LHCN-M2 (cell line): ENCODE measurements at regions not wholly inside any gene's neighbourhood (a gene's known extent, or its start where the extent isn't known, plus 50 kb on each side); places are given as distances from the start of the nearest gene placed in this dataset.

ENCODE experiments used
- DNase-seq: peaks from one replicate; pipeline ENCODE4 v3.0.0-alpha.2; 2012; ENCODE audit warnings: low read depth

DNA sequence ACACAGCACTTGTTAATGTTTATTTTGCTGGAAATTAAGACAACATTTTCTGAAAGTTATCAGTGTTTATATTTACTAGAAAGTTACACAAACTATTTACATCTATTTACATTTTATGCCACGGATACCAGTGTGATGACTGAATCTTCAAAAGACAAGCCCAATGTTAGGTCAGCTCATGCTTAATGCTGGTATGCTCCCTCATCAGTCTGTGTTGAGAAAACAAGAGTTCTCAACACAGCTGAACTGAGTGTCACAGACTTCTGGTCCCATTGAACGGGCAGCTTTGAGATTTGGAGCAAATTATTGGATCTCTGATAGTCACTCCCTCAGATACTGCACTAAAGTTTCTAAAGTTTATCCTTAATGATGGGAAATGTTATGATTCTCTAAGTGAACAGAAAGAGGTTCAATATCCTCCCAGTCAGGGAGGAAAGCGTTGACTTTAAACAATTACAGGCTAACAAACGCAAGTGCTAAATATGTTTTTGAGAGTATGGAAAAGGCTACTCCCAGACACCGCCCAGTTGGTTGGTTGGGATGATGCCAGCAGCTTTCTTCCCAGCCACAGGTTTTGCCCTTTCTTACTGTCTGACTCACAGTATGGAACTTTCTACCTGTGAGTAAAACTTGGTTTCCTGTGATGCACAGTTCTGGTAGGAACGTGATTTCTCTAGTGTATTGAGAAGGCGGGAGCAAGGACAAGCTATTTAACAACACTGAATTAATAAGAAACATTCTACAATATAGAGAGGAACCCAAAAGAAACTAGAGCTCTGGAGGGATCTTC, 1293.6 kb upstream of the TENM3 start:
- DNase-seq: no peak

- DNase-seq: no peak
Observed at GRCh38 chr4:180950377-180950776, 1292.8 kb upstream of the TENM3 start.

- no peak for DNase-seq
Observed at GRCh38 chr4:180951312-180951711, 1291.9 kb upstream of the TENM3 start.

- no peak for DNase-seq
Observed at GRCh38 chr4:180953572-180953971, 1289.6 kb upstream of the TENM3 start.

GRCh38 chr4:180960743-180961401, 1282.3 kb upstream of the TENM3 start:
- no peak for DNase-seq

GRCh38 chr4:180962268-180962667, 1280.9 kb upstream of the TENM3 start:
- DNase-seq: no peak

DNA sequence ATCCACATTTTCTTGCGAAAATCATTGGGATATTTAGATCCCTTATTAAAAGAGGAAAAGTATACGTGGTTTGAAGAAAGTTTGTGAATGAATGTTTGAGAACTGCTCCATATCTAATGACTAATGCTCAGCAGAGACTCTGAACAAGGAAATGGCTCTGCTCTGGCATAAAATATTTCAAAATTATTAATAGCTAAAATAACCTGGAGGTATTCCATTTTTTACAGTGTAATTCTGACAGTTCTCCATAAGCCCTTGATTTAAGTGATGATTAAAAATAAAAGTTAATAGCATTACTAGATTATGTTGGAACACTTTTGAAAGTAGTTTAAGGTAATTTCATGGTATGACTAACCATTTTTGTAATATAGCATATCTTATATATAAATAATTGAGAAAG, 1276.9 kb upstream of the TENM3 start:
- no peak for DNase-seq

DNA sequence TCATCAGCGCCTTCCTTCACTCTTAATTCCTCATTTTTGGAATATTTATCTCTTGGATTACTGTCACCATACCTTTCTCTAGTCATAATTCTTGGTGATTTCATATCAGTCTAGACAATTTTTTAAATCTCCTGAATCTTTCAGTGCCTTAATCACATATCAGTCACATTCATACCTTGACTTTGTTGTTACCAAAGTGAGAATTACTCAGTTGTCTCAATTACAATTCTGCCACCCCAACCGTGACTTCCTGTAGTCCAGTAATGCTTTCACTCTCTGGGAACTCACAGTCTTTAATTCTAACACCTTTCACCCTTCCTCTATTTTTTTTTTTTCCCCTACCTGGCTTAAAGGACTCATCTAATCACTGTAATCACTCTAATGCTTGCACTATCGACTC, 1275.3 kb upstream of the TENM3 start:
- no peak for DNase-seq

- no peak for DNase-seq
Observed at GRCh38 chr4:180973894-180974293, 1269.3 kb upstream of the TENM3 start.

DNA sequence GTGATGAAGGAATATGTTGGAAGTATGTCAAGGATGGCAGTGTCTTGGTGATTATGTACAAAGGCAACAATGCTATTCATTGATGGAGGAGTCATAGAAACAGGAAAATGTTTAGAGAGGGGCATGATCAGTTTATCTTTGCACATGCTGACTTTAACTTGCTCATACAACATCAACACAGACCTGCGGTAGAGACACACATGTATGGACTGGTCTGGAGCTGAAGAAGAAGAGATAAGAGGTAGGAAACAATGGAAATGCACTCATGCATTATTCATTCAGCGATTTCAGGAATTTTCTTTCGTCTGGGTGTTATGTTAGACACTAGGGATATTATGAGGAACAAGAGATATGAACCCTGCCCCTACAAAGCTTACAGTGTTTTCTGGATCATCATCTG, 1252.3 kb upstream of the TENM3 start:
- no peak for DNase-seq

DNA sequence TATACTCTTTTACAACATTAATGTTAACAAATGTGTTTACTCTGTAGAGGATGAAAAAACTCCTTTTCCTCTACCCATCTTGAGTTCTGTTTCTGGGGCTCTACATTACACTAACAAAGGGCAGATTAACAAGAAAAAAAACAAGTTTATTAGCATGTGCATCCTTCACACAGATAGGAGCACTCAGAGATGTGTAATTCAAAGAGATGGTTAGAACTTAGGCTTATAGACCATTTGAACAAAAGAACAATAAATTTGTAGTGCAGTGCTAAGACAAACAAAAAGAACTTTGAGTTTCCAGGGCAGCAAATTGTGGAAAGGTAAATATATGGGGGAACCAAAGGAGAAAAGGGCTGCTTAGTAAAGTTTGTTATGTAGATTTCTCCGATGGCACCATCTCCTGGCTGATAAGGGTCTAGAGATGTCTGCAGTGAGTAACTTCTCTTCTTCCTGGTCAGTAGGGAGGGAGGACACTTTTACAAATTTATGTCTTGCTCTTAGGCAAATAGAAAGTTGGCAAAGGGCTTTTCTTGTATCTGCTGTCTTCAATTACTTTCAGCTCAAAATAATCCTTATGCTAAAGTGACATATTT, 1249.9 kb upstream of the TENM3 start:
- DNase-seq: no peak

DNA sequence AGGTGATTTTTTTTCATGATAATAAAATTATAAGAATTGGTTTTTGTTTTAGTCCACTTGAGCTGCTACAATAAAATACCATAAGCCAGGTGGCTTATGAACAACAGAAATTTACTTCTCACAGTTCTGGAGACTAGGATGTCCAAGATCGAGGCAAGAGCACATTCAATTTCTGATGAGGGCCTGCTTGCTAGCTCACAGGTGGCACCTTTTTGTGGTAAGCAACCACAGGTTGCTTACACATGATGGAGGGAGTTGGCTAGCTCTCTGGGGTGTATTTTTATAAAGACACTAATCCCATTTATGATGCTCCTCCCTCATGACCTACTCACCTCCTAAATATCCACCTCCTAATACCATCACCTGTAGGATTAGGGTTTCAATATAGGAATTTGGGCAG, 1248.5 kb upstream of the TENM3 start:
- no peak for DNase-seq

DNA sequence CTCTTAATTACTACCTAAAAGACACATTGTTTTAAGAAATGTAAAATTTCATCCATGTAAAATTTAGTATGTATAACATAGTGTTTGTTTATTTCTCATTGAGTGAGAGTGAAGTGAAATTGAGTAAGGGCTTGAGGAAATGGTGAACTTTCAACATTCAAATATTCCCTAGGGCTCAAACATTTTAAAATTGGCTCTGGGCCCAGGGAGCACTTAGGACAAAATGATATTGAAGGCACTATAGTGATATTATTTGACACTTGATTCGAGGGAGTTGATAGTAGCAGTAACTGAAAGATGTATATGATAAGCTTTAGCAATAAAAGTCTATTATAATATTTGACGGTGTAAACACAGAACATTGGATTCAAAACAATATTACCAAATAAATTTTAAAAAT, 1244.0 kb upstream of the TENM3 start:
- no peak for DNase-seq

DNA sequence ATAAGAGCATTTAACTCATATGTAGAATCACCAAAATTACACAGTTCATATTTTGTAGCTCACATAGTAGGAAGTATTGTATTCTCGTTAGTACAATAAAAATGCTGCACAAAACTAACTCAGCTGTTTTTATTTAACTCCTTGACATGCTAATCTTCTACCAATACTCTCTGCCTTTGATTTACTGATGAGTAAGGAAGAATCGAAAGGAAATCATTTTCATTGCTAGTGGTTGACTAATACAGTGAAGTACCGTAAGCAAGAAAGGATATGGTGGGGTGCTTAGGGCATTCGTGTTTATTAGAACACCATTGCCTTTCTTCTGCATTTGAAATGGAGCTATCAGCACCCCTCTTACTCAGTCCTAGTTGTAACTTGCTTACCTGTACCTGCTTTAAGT, 1239.1 kb upstream of the TENM3 start:
- DNase-seq: no peak

DNA sequence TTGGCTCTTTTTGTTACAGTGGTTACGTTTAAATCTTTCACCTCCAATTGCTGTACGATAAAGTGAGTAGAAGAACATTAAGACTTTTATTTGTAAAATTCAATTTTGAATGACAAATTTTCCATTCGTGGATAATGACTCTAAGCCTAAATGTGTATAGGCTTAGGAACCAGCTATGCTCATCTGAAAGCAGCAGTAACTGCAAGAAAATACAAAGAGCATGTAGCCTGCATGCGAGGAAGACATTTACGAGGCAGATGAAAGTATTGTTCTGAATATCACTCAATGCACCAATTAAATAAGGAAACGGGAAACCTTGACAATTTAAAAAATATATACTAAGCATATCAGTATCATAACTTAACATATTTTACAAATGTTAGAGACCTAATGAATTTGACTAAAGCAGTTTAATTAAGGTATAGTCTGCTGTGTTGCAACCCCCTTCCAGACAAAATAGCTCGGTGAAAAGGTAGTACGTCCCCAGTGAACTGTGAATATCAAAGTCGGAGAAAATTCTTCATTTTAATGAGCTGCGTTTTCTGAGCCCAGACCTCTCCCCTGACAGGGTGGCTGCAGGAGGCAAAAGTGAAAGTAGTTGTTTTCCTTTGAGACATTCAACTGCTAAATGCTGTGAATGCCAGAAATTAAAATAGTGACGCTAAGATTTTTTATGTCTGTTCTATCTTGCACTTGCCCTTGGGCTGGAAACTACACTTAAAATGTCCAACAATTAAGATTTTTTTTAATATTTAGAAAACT, 1236.5 kb upstream of the TENM3 start:
- no peak for DNase-seq

DNA sequence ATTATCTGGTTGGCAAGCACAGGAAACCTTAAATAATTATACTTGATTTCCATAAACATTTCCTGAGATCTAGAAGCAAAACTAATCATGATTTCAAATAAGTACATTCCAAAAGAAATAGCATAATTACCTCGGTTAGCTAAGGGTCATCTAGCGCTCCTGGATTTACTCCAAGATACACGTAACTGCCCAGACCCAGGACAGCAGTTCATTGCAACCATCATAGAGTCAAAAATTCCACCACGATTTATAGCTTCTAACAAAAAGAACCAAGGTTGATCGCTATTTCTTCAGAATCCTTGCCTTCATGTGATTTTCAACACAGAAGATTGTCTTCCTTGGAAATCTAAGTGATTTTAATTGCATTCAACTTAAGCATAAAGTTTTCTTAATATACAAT, 1235.5 kb upstream of the TENM3 start:
- no peak for DNase-seq

DNA sequence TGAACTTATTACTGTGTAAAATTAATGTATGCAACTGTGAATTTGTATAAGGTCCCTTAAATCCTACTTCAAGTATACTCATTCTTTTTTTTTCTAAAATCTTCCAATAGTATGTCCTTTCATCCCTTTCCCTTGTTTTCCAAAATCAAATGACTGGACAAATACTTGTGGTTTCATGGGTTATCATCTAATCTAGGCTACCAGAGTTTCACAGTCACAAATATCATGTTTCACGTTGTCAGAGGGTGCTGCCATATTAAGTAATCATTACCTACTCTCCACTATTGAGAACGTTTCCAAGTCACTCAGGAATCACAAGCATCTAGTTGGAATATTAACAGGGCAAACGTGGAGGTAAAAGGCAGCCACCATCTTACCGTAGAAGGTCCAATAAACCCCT, 1235.0 kb upstream of the TENM3 start:
- DNase-seq: no peak

GRCh38 chr4:181013162-181013561, 1230.0 kb upstream of the TENM3 start:
- no peak for DNase-seq

GRCh38 chr4:181017038-181017437, 1226.2 kb upstream of the TENM3 start:
- no peak for DNase-seq

- no peak for DNase-seq
Observed at GRCh38 chr4:181018472-181018871, 1224.7 kb upstream of the TENM3 start.

DNA sequence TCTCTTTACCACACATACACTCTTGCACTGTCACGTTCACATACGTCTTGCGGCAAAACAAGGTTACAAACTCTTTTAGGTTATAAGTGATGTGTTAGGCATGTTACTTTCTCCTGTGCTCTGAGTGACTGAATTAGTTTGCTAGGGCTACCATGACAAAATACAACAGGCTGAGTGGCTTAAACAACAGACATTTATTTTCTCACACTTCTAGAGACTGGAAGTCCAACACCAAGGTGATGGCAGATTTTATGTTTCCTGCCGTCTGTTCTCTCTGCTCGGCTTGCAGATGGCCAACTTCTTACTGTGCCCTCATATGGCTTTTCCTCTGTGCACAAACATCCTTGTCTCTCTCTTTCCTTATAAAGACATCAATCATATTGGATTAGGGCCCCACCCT, 1224.3 kb upstream of the TENM3 start:
- DNase-seq: no peak

GRCh38 chr4:181020456-181020855, 1222.7 kb upstream of the TENM3 start:
- no peak for DNase-seq
